NT2/D1 (cell line): ENCODE measurements at regions not wholly inside any gene's neighbourhood (a gene's known extent, or its start where the extent isn't known, plus 50 kb on each side); places are given as distances from the start of the nearest gene placed in this dataset.

Experiments used
- DNase-seq: peaks from one replicate; pipeline ENCODE4 v3.0.0-alpha.2; 2011; ENCODE audit warnings: low read depth, low spot score
- H3K27me3 ChIP-seq: 2 replicates; pipeline ENCODE4 v1.6.0; 2011; ENCODE audit warnings: mild to moderate bottlenecking; ENCODE audit not compliant: insufficient read length, insufficient read depth
- H3K36me3 ChIP-seq: 2 replicates; pipeline ENCODE4 v1.6.1; 2011; ENCODE audit warnings: mild to moderate bottlenecking, low read length, mixed read lengths; ENCODE audit not compliant: insufficient read depth, insufficient read length
- H3K4me1 ChIP-seq: 2 replicates; pipeline ENCODE4 v1.5.1; 2011; ENCODE audit not compliant: insufficient read depth, insufficient read length
- H3K4me3 ChIP-seq: 2 replicates; pipeline ENCODE4 v1.5.1; 2011; ENCODE audit warnings: low read depth; ENCODE audit not compliant: insufficient read length
- H3K9ac ChIP-seq: 2 replicates; pipeline ENCODE4 v1.6.0; 2011; ENCODE audit warnings: low read depth; ENCODE audit not compliant: insufficient read length
- H3K9me3 ChIP-seq: 2 replicates; pipeline ENCODE4 v1.5.1; 2011; ENCODE audit warnings: mild to moderate bottlenecking, low read length; ENCODE audit not compliant: insufficient read depth
- SUZ12 ChIP-seq: IDR thresholded peaks from 2 replicates; pipeline ENCODE4 v1.6.1; 2011; ENCODE audit not compliant: insufficient read length, insufficient read depth; ENCODE audit errors: extremely low read depth
- YY1 ChIP-seq: IDR thresholded peaks from 2 replicates; pipeline ENCODE4 v1.6.1; 2011; ENCODE audit not compliant: insufficient read length, insufficient read depth
- ZNF274 ChIP-seq: IDR thresholded peaks from 2 replicates; pipeline ENCODE4 v1.6.1; 2011; ENCODE audit warnings: mild to moderate bottlenecking, low read depth, low read length

- DNase-seq: no peak
- Histone ChIP-seq H3K27me3 (no peaks in the 10 kb centered on the region), H3K4me3 (no peak overlapping the region), H3K4me1 (no peaks in the 10 kb centered on the region), H3K9ac (no peak overlapping the region), H3K9me3 (no peaks in the 10 kb centered on the region), H3K36me3 (no peaks in the 10 kb centered on the region)
- no peak for TF ChIP-seq YY1
- TF ChIP-seq ZNF274: no peak
- TF ChIP-seq SUZ12: no peak
These were observed 142.7 kb upstream of the RBMS3 start for GRCh38 chr3:29138171-29138570.

- Histone ChIP-seq H3K27me3 (no peaks in the 10 kb centered on the region), H3K9me3 (no peaks in the 10 kb centered on the region), H3K36me3 (no peaks in the 10 kb centered on the region), H3K4me3 (no peak overlapping the region), H3K4me1 (no peaks in the 10 kb centered on the region), H3K9ac (no peak overlapping the region)
- no peak for TF ChIP-seq ZNF274
- TF ChIP-seq SUZ12: no peak
- no peak for TF ChIP-seq YY1
- DNase-seq: no peak
These were observed 140.2 kb upstream of the RBMS3 start for GRCh38 chr3:29140666-29141065.

- Histone ChIP-seq H3K36me3 (no peaks in the 10 kb centered on the region), H3K9ac (no peak overlapping the region), H3K27me3 (no peaks in the 10 kb centered on the region), H3K4me3 (no peak overlapping the region), H3K9me3 (no peaks in the 10 kb centered on the region), H3K4me1 (no peaks in the 10 kb centered on the region)
- TF ChIP-seq YY1 (no peak), SUZ12 (no peak), ZNF274 (no peak)
- no peak for DNase-seq
These were observed 139.5 kb upstream of the RBMS3 start for GRCh38 chr3:29141197-29141917.

GRCh38 chr3:29141918-29142275 lies 139.0 kb upstream of the RBMS3 start:
- Histone ChIP-seq H3K9me3 (no peaks in the 10 kb centered on the region), H3K4me3 (no peak overlapping the region), H3K9ac (no peak overlapping the region), H3K27me3 (no peaks in the 10 kb centered on the region), H3K36me3 (no peaks in the 10 kb centered on the region), H3K4me1 (no peaks in the 10 kb centered on the region)
- TF ChIP-seq SUZ12 (no peak), YY1 (no peak), ZNF274 (no peak)
- no peak for DNase-seq

- Histone ChIP-seq H3K36me3 (no peaks in the 10 kb centered on the region), H3K4me1 (no peaks in the 10 kb centered on the region), H3K4me3 (no peak overlapping the region), H3K9ac (no peak overlapping the region), H3K9me3 (no peaks in the 10 kb centered on the region), H3K27me3 (no peaks in the 10 kb centered on the region)
- DNase-seq: no peak
- no peak for TF ChIP-seq ZNF274
These were observed 137.7 kb upstream of the RBMS3 start for GRCh38 chr3:29143151-29143550.

GRCh38 chr3:29144361-29144760 lies 136.5 kb upstream of the RBMS3 start:
- no peak for TF ChIP-seq ZNF274
- no peak for TF ChIP-seq YY1
- no peak for TF ChIP-seq SUZ12
- DNase-seq: no peak
- no peak overlapping the region for H3K9ac ChIP-seq
- no peaks in the 10 kb centered on the region for H3K4me1 ChIP-seq
- H3K9me3 ChIP-seq: no peaks in the 10 kb centered on the region
- H3K36me3 ChIP-seq: no peaks in the 10 kb centered on the region
- H3K4me3 ChIP-seq: no peak overlapping the region
- H3K27me3 ChIP-seq: no peaks in the 10 kb centered on the region

- no peak for DNase-seq
- no peaks in the 10 kb centered on the region for H3K27me3 ChIP-seq
- no peaks in the 10 kb centered on the region for H3K36me3 ChIP-seq
- no peaks in the 10 kb centered on the region for H3K9me3 ChIP-seq
- H3K4me3 ChIP-seq: no peak overlapping the region
- H3K4me1 ChIP-seq: no peaks in the 10 kb centered on the region
- TF ChIP-seq YY1 (no peak), ZNF274 (no peak), SUZ12 (no peak)
- H3K9ac ChIP-seq: no peak overlapping the region
These were observed 136.1 kb upstream of the RBMS3 start for GRCh38 chr3:29144807-29145206.

GRCh38 chr3:29145360-29145759 lies 135.5 kb upstream of the RBMS3 start:
- TF ChIP-seq YY1: no peak
- TF ChIP-seq SUZ12: no peak
- no peak for TF ChIP-seq ZNF274
- no peaks in the 10 kb centered on the region for H3K27me3 ChIP-seq
- DNase-seq: no peak
- H3K36me3 ChIP-seq: no peaks in the 10 kb centered on the region
- no peaks in the 10 kb centered on the region for H3K9me3 ChIP-seq
- H3K9ac ChIP-seq: no peak overlapping the region
- H3K4me1 ChIP-seq: no peaks in the 10 kb centered on the region
- no peak overlapping the region for H3K4me3 ChIP-seq
